Transverse colon (tissue), 4 donors: ENCODE measurements at regions not wholly inside any gene's neighbourhood (a gene's known extent, or its start where the extent isn't known, plus 50 kb on each side); places are given as distances from the start of the nearest gene placed in this dataset.

Experiments used
- CTCF ChIP-seq, 5 experiments: fragments of 200-600 bp in 3 of 5; fragments of 450-650 bp in 2 of 5; sonication (generic) in 3 of 5; IDR thresholded peaks; 1 replicate in 2 of 5; 2 replicates in 3 of 5; pipeline ENCODE4 v1.5.1; 2016 to 2017; ENCODE audit warnings: antibody characterized with exemption in 5 of 5, inconsistent platforms in 3 of 5, mild to moderate bottlenecking in 2 of 5, moderate library complexity in 1 of 5
- EP300 ChIP-seq: sonication (generic); formaldehyde crosslinking; IDR thresholded peaks from one replicate; pipeline ENCODE4 v1.6.1; 2017; ENCODE audit warnings: antibody characterized with exemption, low read depth
- POLR2A ChIP-seq: fragments of 450-650 bp; IDR thresholded peaks from one replicate; pipeline ENCODE4 v1.6.1; 2016; ENCODE audit warnings: antibody characterized with exemption, mild to moderate bottlenecking, moderate library complexity
- POLR2AphosphoS5 ChIP-seq, 3 donors: sonication (generic); formaldehyde crosslinking; IDR thresholded peaks; one replicate each; pipeline ENCODE4 v1.6.1; 2016; ENCODE audit warnings: antibody characterized with exemption in 3 of 3

GRCh38 chr10:131437556-131438475 is 126.3 kb upstream of the TCERG1L start:
- TF ChIP-seq POLR2AphosphoS5 (IDR thresholded peaks at IDR 0.05) (no peak), CTCF (IDR thresholded peaks at IDR 0.05) (no peak), EP300 (no peak), POLR2A (no peak)
